Lower lobe of right lung (tissue), 2 donors: ENCODE measurements at regions not wholly inside any gene's neighbourhood (a gene's known extent, or its start where the extent isn't known, plus 50 kb on each side); places are given as distances from the start of the nearest gene placed in this dataset.

Source experiments
- ATAC-seq, 2 donors: fragments of 200-7000 bp; cut with Tn5 transposase; one replicate each; pipeline ENCODE4 v1.9.1; 2020 to 2022; ENCODE audit warnings: mild to moderate bottlenecking in 2 of 2, moderate library complexity in 2 of 2
- DNase-seq: peaks from one replicate; pipeline ENCODE4 v3.0.0-alpha.2; 2020
- H3K27ac ChIP-seq: fragments of 200-600 bp; one replicate; pipeline ENCODE4 v1.8.0; 2022
- H3K27me3 ChIP-seq: fragments of 200-600 bp; one replicate; pipeline ENCODE4 v1.8.0; 2022; ENCODE audit warnings: low read depth
- H3K36me3 ChIP-seq: fragments of 200-600 bp; one replicate; pipeline ENCODE4 v1.8.0; 2022; ENCODE audit warnings: mild to moderate bottlenecking
- H3K4me1 ChIP-seq: fragments of 200-600 bp; one replicate; pipeline ENCODE4 v1.8.0; 2022
- H3K4me3 ChIP-seq: fragments of 200-600 bp; one replicate; pipeline ENCODE4 v1.8.0; 2022; ENCODE audit warnings: mild to moderate bottlenecking
- H3K9me3 ChIP-seq: fragments of 200-600 bp; one replicate; pipeline ENCODE4 v1.8.0; 2022
- CTCF ChIP-seq: fragments of 200-600 bp; IDR thresholded peaks from one replicate; pipeline ENCODE4 v1.8.0; 2022; ENCODE audit warnings: antibody characterized with exemption, mild to moderate bottlenecking
- intact Hi-C: fragments of 100-400 bp; cut with DNase I; formaldehyde crosslinking; loops from one replicate; pipeline ENCODE4 v1.11.0; 2022
- donor health status: DM: no; HTN: yes; CAD: no; lungs with severe emphysema.

DNA sequence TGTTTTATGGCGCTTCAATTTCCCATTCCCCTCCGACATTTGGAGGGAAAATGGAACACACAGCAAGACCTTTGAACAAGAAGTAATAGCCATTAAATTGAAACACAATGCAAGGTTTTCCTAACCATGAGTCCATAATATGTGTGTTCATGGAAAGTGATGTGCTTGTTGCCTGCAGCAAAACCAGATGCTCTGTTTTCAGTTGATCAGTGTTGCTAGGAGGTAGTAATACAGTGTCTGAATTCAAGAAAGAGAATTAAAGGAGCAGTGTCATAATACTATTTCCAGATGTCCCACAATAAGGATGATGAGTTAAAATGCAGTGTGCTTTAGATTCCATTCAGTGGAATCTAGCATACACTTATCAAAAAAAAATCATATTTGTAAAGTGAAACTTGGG, 637.4 kb upstream of the API5 start:
- Histone ChIP-seq H3K36me3 (no peaks in the 10 kb centered on the region), H3K4me1 (no peaks in the 10 kb centered on the region), H3K4me3 (no peak overlapping the region), H3K27me3 (no peaks in the 10 kb centered on the region), H3K9me3 (no peaks in the 10 kb centered on the region), H3K27ac (no peak overlapping the region)
- intact Hi-C loops: no loop called here
- ATAC-seq: no peak
- TF ChIP-seq CTCF: no peak
- DNase-seq: no peak

DNA sequence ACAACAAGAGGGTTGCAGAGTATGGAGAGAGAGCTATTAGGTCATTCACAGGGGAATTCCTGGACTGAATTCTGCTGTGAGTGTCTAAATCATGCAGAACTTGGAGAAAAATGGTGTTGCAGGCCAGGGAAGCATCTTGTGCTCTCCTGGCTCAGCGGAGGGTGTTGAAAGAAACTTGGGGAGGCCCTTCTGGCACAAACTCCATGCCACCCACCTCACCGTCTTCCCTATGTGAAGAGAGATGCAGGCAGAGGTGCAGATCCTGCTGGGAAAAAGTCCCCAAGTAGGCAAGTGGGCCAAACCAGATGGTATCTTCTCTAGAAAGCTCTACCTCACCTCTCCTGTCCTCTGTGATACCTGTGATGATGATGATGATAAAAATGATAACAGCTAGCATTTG, 604.3 kb upstream of the API5 start:
- H3K4me1 ChIP-seq: no peaks in the 10 kb centered on the region
- H3K27me3 ChIP-seq: no peaks in the 10 kb centered on the region
- H3K9me3 ChIP-seq: no peaks in the 10 kb centered on the region
- intact Hi-C loops: no loop called here
- TF ChIP-seq CTCF: no peak
- H3K4me3 ChIP-seq: no peak overlapping the region
- ATAC-seq: no peak
- H3K27ac ChIP-seq: no peak overlapping the region
- H3K36me3 ChIP-seq: no peaks in the 10 kb centered on the region
- no peak for DNase-seq

- DNase-seq (no peak), ATAC-seq (no peak)
- Histone ChIP-seq H3K4me1 (no peaks in the 10 kb centered on the region), H3K36me3 (no peaks in the 10 kb centered on the region), H3K27me3 (no peaks in the 10 kb centered on the region), H3K27ac (no peak overlapping the region), H3K4me3 (no peak overlapping the region), H3K9me3 (no peaks in the 10 kb centered on the region)
- no peak for TF ChIP-seq CTCF
- intact Hi-C loops: no loop called here
Observed at GRCh38 chr11:42709216-42709615, 602.6 kb upstream of the API5 start.

DNA sequence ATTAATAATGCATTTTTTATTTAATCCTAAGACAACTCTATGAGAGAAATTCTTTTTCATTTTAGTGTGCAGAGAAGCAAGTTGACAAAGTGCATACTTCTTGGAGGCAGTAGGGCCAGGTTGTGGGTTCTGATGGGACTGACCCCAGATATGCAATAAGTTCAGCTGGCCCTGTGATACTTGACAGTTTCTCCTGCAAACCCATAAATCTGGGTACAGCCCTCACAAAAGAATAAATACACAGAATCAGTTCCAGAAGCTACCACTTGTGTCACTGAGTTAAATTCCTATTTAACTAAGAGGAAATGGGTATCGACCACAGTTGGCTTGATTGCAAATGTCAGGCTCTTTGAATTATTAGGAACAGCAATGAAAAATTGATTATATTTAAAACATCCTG, 598.5 kb upstream of the API5 start:
- no peaks in the 10 kb centered on the region for H3K27me3 ChIP-seq
- no peaks in the 10 kb centered on the region for H3K9me3 ChIP-seq
- H3K4me3 ChIP-seq: no peak overlapping the region
- ATAC-seq (no peak), DNase-seq (no peak)
- TF ChIP-seq CTCF: no peak
- no peak overlapping the region for H3K27ac ChIP-seq
- no peaks in the 10 kb centered on the region for H3K4me1 ChIP-seq
- intact Hi-C loops: no loop called here
- H3K36me3 ChIP-seq: no peaks in the 10 kb centered on the region

DNA sequence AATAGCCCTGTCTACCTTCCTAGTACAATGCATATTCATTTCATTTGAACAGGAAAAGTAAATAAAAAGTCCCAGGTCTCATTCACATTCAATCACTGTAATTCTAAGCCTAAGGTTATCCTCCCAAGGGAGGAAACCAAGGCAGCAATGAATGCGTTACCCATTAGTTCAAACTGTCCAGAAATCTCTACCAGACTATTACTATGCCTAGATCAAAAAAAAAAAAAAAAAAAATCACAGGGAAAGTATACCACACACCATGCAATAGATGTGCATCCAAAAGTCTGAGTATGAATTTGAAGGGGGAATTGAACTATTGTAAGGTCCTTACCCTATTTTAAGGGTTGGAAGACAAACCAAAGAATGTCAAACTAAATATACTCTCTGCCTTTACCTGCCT, 598.0 kb upstream of the API5 start:
- Histone ChIP-seq H3K4me1 (no peaks in the 10 kb centered on the region), H3K9me3 (no peaks in the 10 kb centered on the region), H3K27ac (no peak overlapping the region), H3K36me3 (no peaks in the 10 kb centered on the region), H3K27me3 (no peaks in the 10 kb centered on the region), H3K4me3 (no peak overlapping the region)
- DNase-seq: no peak
- no peak for ATAC-seq
- no peak for TF ChIP-seq CTCF
- intact Hi-C loops: no loop called here
